Stimulated activated effector memory CD8-positive, alpha-beta T cell treated with anti-CD3 and anti-CD28 coated beads, Interleukin-12 subunit alpha, Interleukin-12 subunit beta, amount 100 ng/mL, for 72 hours (primary cell): ENCODE measurements at regions not wholly inside any gene's neighbourhood (a gene's known extent, or its start where the extent isn't known, plus 50 kb on each side); places are given as distances from the start of the nearest gene placed in this dataset.

Source experiments
- ATAC-seq: fragments of 150-1000 bp; cut with Tn5 transposase; 2 replicates; pipeline ENCODE4 v1.10.0; 2021
- DNase-seq, 2 donors: peaks; one replicate each; pipeline ENCODE4 v3.0.0; 2021 to 2022; ENCODE audit warnings: low spot score in 2 of 2
- H3K27ac Mint-ChIP-seq: one replicate; pipeline ENCODE4 v1.8.0; 2022; ENCODE audit warnings: mild to moderate bottlenecking, mixed read lengths
- H3K36me3 Mint-ChIP-seq: one replicate; pipeline ENCODE4 v1.8.0; 2022; ENCODE audit warnings: mild to moderate bottlenecking, mixed read lengths
- H3K4me1 Mint-ChIP-seq: one replicate; pipeline ENCODE4 v1.8.0; 2022; ENCODE audit warnings: mixed read lengths
- H3K4me3 Mint-ChIP-seq: one replicate; pipeline ENCODE4 v1.8.0; 2022; ENCODE audit warnings: mild to moderate bottlenecking, mixed read lengths
- H3K9me3 Mint-ChIP-seq: one replicate; pipeline ENCODE4 v1.8.0; 2022; ENCODE audit warnings: mixed read lengths

- Mint-ChIP-seq H3K4me3 (no peak overlapping the region), H3K36me3 (no peaks in the 10 kb centered on the region), H3K9me3 (peaks cover 12% of the 10 kb centered on the region), H3K4me1 (no peaks in the 10 kb centered on the region), H3K27ac (no peak overlapping the region)
- ATAC-seq (no peak), DNase-seq (no peak)
Measured at GRCh38 chr7:45515346-45515745, 58.8 kb upstream of the ADCY1 start.
